ENCODE measurements at regions not wholly inside any gene's neighbourhood (a gene's known extent, or its start where the extent isn't known, plus 50 kb on each side); places are given as distances from the start of the nearest gene placed in this dataset.

- Mint-ChIP-seq H3K9me3 (ENCODE audit: low read depth, unreplicated experiment) (peaks cover 11% of the 10 kb centered on the region), H3K27me3 (ENCODE audit: unreplicated experiment) (no peaks in the 10 kb centered on the region), H3K4me3 (ENCODE audit: low read depth, unreplicated experiment) (no peak overlapping the region), H3K27ac (ENCODE audit: unreplicated experiment) (no peak overlapping the region), H3K36me3 (ENCODE audit: insufficient read depth, unreplicated experiment) (no peaks in the 10 kb centered on the region), H3K4me1 (ENCODE audit: low read depth, unreplicated experiment) (no peaks in the 10 kb centered on the region)
- TF ChIP-seq, protein P1, sequence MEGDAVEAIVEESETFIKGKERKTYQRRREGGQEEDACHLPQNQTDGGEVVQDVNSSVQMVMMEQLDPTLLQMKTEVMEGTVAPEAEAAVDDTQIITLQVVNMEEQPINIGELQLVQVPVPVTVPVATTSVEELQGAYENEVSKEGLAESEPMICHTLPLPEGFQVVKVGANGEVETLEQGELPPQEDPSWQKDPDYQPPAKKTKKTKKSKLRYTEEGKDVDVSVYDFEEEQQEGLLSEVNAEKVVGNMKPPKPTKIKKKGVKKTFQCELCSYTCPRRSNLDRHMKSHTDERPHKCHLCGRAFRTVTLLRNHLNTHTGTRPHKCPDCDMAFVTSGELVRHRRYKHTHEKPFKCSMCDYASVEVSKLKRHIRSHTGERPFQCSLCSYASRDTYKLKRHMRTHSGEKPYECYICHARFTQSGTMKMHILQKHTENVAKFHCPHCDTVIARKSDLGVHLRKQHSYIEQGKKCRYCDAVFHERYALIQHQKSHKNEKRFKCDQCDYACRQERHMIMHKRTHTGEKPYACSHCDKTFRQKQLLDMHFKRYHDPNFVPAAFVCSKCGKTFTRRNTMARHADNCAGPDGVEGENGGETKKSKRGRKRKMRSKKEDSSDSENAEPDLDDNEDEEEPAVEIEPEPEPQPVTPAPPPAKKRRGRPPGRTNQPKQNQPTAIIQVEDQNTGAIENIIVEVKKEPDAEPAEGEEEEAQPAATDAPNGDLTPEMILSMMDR (IDR thresholded peaks at IDR 0.05; ENCODE audit: unreplicated experiment) = no peak
- no TSS peak for BruUV-seq (replicated peaks)
- DNase-seq = no peak
- intact Hi-C loops (cut with micrococcal nuclease; ENCODE audit: unreplicated experiment) = no loop called here
- CTCF ChIA-PET = no interaction called here
Measured at GRCh38 chr15:46461416-46461815, 826.6 kb downstream of the SQOR start.

DNA sequence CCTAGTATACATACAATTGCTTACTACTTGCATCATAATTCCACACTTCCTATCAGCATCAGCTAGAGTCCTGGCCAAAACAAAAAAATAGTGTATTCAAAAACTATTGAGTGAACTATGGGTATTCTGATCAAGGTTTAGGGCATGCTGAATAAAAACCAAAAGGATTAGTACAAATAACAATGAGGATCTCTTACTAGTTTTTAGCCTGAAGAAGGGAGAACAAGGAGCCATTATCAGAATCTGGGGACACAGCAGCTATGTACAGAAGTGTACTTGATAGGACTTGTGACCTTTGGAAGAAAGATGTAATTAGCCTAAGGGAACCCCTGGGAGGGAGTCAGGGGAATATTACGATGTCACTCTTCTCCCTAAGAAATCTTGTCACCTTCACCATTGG is 832.2 kb downstream of the SQOR start:
- peaks cover 9% of the 10 kb centered on the region for H3K9me3 Mint-ChIP-seq (ENCODE audit: low read depth, unreplicated experiment)
- DNase-seq = no peak
- BruUV-seq (replicated peaks) = no TSS peak
- CTCF ChIA-PET = no interaction called here
- H3K27ac Mint-ChIP-seq (ENCODE audit: unreplicated experiment) = no peak overlapping the region
- no peaks in the 10 kb centered on the region for H3K27me3 Mint-ChIP-seq (ENCODE audit: unreplicated experiment)
- H3K36me3 Mint-ChIP-seq (ENCODE audit: insufficient read depth, unreplicated experiment) = no peaks in the 10 kb centered on the region
- no peak overlapping the region for H3K4me3 Mint-ChIP-seq (ENCODE audit: low read depth, unreplicated experiment)
- intact Hi-C loops (cut with micrococcal nuclease; ENCODE audit: unreplicated experiment) = no loop called here
- H3K4me1 Mint-ChIP-seq (ENCODE audit: low read depth, unreplicated experiment) = no peaks in the 10 kb centered on the region
- TF ChIP-seq, protein P1 (IDR thresholded peaks at IDR 0.05; ENCODE audit: unreplicated experiment) = no peak

GRCh38 chr15:46471096-46471495 is 836.3 kb downstream of the SQOR start:
- peaks cover 5% of the 10 kb centered on the region for H3K9me3 Mint-ChIP-seq (ENCODE audit: low read depth, unreplicated experiment)
- CTCF ChIA-PET = no interaction called here
- intact Hi-C loops (cut with micrococcal nuclease; ENCODE audit: unreplicated experiment) = no loop called here

GRCh38 chr15:46489276-46489675 is 854.4 kb downstream of the SQOR start:
- Mint-ChIP-seq H3K27me3 (ENCODE audit: unreplicated experiment) (no peaks in the 10 kb centered on the region), H3K9me3 (ENCODE audit: low read depth, unreplicated experiment) (peaks cover 8% of the 10 kb centered on the region), H3K36me3 (ENCODE audit: insufficient read depth, unreplicated experiment) (no peaks in the 10 kb centered on the region), H3K4me3 (ENCODE audit: low read depth, unreplicated experiment) (no peak overlapping the region), H3K27ac (ENCODE audit: unreplicated experiment) (no peak overlapping the region), H3K4me1 (ENCODE audit: low read depth, unreplicated experiment) (no peaks in the 10 kb centered on the region)
- CTCF ChIA-PET = no interaction called here
- no peak for DNase-seq
- intact Hi-C loops (cut with micrococcal nuclease; ENCODE audit: unreplicated experiment) = no loop called here
- no TSS peak for BruUV-seq (replicated peaks)
- TF ChIP-seq, protein P1 (IDR thresholded peaks at IDR 0.05; ENCODE audit: unreplicated experiment) = no peak

More at GRCh38 chr15:46471096-46471495, 836.3 kb downstream of the SQOR start:
- Mint-ChIP-seq H3K36me3 (ENCODE audit: insufficient read depth, unreplicated experiment) (no peaks in the 10 kb centered on the region), H3K4me3 (ENCODE audit: low read depth, unreplicated experiment) (no peak overlapping the region), H3K27me3 (ENCODE audit: unreplicated experiment) (no peaks in the 10 kb centered on the region), H3K4me1 (ENCODE audit: low read depth, unreplicated experiment) (no peaks in the 10 kb centered on the region), H3K27ac (ENCODE audit: unreplicated experiment) (no peak overlapping the region)
- no TSS peak for BruUV-seq (replicated peaks)
- TF ChIP-seq, protein P1 (IDR thresholded peaks at IDR 0.05; ENCODE audit: unreplicated experiment) = no peak
- DNase-seq = no peak
